CD4-positive, alpha-beta T cell treated with Interferon gamma for 1 hour (primary cell): ENCODE measurements at regions not wholly inside any gene's neighbourhood (a gene's known extent, or its start where the extent isn't known, plus 50 kb on each side); places are given as distances from the start of the nearest gene placed in this dataset.
"Not testable (repeated sequence)": the region's sequence is repeated elsewhere in the genome, so short reads cannot be mapped to it uniquely, and the experiment has no call there.

Experiments used
- DNase-seq: peaks from one replicate; pipeline ENCODE4 v3.0.0-alpha.2; 2020

GRCh38 chr1:30229557-30229956 lies 493.8 kb downstream of the MATN1 start:
- DNase-seq, result no peak

GRCh38 chr1:30226648-30227047 lies 496.7 kb downstream of the MATN1 start:
- DNase-seq, result no peak

- no peak for DNase-seq
Observed at GRCh38 chr1:30225357-30225756, 498.0 kb downstream of the MATN1 start.

DNA sequence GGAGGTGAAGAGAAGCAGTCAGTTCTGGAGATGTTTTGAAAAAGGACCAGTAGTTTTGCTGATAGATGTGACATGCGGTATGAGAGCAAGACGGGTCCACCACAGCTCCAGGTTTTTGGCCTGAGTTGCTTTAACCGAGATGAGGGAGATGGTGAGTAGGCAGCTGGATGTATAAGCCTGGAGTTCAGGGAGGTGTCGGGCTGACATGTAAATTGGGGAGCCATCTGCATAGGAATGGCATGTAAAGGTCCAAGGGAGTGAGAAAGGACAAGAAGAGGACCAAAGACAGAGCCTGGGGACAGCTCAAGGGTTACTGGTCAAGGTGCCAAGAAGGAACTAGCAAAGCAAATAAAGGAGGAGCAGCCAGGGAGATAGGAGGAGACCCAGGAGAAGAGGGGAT lies 503.7 kb downstream of the MATN1 start:
- no peak for DNase-seq

DNA sequence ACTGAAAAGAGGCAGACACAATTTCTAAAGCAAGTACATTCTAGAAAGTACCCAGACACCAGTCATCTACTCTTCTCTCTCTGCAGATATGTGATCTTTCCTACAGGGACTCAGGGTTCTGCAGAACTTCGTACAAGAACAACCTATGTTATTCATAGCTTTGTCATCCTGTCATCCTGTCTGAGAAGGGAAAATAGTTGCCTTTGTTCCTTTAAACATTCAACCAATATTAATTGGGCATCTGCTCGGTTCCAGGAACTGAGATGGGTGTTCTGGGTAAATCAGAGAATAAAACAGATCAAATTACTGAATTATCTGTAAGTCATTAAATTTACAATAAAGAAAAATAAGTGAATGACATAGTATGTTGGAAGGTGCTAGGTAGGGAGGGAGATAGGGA lies 504.9 kb downstream of the MATN1 start:
- no peak for DNase-seq

DNA sequence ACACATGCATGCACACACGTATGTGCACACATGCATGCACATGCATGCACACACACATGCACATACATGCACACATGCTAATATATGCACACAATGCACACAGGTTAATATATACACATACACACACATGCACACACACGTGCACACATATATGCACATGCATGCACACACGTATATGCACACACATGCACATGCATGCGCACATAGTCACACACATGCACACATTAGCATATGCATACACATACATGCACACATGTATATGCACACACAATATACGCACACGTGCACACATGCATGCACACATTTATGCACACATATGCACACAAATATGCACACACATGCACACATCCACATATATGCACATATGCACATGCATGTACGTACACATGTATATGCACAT lies 506.8 kb downstream of the MATN1 start:
- no peak for DNase-seq

DNA sequence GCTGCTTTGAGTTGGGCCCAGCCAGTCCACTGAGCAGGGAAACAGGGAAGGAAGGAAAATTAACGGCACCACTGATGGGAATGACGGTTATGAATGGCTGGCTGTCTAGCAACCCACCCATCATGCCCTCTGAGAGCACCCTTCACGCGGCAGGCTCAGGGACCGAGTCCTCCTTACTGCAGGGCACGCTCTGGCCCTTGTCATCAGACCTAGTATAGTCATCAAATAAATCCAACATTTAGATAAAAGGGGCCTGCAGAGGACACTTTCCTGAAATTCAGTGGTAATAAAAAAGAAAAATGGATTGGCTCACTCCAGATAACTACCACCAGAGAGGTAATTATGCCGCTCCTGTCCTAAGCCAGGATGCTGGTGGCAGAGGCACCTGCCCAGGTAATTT lies 509.4 kb downstream of the MATN1 start:
- no peak for DNase-seq

DNA sequence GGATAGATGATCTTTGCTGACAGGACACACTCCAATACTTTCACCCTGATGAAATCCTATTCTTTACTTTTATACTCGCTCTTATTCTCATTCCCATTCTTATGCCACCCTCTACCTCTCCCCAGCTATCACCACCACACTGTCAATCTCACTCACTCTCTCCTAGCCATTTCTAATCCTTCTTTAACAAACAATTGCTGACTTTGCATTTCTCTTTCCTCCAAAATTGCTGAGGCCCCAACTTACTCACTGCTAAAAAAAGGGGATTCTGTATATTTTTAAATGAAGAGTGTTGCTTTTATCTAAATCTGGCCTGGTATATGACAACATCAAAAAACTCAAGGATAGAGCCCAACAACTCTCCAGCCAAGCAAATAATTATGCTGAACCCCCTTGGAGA lies 515.4 kb downstream of the MATN1 start:
- DNase-seq, result not testable (repeated sequence)

DNA sequence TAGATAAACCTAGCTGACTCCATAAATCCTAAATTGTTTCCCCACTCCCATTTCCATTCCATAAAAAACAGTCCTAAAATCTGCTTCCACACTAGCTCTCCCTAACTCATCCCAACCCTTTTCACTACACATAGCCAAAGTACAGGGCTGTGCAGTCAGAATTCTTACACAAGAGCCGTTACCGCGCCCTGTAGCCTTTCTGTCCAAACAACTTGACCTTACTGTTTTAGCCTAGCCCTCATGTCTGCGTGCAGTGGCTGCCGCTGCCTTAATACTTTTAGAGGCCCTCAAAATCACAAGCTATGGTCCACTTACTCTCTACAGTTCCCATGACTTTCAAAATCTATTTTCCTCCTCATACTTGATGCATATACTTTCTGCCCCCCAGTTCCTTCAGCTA lies 516.8 kb downstream of the MATN1 start:
- not testable (repeated sequence) for DNase-seq

GRCh38 chr1:30204916-30205315 lies 518.5 kb downstream of the MATN1 start:
- not testable (repeated sequence) for DNase-seq

GRCh38 chr1:30201015-30201414 lies 522.4 kb downstream of the MATN1 start:
- DNase-seq, result no peak

DNA sequence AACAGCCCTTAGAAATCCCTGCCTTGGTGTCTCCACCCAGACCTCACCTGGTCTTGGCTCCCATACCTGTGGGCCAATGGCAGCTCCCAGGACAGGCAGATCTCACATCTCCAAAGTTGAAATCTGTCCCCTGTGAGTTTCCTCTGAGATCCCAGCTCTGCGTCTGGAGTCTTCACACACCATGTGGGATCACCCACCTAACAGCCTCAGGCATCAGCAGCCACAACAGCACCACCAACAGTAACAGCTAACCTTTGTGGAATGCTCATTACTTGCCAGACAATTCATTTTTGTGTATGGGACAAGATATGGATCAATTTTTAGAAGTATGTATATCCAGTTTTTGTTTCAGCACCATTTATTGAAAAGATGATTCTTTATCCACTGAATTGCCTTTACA lies 523.2 kb downstream of the MATN1 start:
- no peak for DNase-seq

DNA sequence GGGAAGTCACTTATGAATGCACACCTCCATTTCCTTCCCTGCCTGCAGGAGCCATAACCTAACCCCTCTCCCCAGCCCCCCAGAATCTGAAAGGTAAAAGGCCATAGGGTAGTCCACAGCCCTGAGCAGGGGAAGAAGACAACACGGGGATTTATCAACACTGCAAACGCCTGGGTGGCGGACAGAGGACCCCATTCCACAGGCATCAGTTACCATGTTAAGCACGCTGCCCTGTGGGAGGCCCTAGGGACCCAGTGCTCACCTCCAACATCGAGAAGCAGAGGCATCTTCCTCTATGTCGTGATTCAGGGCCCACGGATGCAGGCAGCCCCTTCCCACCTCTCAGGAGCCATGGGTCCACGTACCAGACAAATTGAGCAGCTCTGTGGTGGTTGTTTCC lies 523.8 kb downstream of the MATN1 start:
- DNase-seq, result no peak

- no peak for DNase-seq
Observed at GRCh38 chr1:30198795-30199403, 524.5 kb downstream of the MATN1 start.

DNA sequence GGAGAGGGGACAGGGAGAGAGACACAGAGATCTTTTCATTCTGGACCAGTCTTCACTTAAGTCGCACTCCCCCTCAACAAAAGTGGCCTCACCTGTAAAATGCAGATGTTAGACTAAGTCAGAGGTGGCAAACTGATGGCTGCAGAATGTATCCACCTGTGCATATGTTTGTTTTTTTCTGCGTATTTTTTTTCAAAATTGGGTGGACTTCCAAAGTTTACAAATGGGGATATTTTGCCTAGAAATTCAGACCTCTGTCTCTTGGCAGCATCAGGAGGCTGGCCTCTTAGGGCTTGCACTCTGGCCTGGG lies 525.0 kb downstream of the MATN1 start:
- DNase-seq, result no peak

DNA sequence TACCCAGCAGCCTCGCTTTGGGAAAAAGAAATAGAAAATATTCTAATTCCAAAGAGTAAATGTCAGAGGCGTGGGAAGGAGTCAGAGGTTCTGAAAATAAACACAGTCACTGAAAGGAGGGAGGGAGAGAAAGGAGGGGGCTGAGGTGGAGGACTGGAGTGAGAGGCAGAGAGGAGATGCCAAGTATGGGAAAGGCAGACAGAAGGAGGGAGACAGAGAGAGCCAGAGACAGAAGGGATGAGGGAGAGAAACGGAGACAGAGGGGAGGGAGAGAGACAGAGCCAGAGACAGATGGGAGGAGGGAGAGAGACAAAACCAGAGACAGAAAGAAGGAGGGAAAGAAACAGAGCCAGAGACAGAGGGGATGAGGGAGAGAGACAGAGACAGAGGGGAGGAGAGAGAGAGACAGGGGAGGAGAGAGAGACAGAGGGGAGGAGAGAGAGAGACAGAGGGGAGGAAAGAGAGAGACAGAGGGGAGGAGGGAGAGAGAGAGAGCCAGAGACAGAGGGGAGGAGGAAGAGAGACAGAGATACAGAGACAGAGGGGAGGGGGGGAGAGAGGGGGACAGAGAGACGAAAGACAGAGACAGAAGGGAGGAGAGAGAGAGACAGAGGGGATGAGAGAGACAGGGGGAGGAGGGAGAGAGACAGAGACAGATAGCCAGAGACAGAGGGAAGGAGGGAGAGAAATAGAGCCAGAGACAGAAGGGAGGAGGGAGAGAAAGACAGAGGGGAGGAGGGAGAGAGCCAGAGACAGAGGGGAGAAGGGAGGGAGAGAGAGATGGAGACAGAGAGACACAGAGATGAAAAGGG lies 525.5 kb downstream of the MATN1 start:
- no peak for DNase-seq

DNA sequence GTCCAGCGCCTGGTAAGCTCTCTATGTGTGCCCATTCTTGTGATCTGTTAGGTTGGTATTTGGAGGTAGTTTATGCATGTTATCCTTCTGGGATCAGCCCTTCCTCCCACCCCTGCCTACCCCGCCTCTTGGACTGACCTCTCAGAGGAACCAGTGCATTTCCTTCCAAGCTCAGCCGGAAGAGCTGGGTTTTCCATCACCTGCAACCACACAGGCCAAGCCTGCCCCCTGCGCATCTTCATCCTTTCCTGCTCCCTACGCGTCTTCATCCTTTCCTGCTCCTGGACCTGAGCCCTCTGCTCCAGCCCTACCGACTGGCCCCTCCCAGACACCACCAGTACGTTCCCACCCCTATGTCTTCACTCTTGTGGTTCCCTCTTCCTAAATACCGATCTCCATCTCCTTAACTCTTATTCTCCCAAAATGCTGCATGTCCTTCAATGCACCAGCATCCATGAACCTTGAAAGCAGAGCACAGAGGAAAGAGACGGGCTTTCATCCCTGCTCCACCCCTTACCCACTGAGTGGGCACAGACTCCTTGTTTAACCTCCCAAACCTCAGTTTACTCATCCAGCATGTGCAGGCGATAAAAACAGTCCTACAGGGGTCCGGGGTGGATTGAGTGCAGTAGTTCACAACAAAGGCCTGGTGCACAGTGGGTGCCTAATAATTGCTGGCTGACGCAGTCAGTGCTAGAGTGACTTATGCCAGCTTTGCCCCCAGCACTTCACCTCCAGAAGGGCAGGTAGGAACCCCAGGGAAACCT lies 526.3 kb downstream of the MATN1 start:
- no peak for DNase-seq

DNA sequence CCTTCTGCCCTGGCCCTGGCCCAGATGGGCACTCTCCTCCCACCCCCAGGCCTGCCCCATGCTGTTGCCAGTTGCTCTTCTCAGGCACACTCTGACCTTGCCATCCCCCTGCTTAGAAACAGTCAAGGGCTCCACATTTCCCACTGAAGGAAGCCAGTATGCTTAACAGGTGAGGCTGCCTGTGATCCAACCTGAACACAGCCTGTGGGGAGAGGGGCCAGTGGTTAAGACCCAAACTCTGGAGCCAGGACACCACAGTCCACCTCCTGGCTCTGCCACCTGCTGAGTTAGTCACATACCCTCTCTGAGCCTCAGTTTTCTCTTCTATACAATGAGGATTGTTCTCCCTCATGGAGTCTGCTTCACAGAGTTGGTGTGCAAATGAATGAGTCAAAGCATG lies 526.9 kb downstream of the MATN1 start:
- DNase-seq, result no peak

DNA sequence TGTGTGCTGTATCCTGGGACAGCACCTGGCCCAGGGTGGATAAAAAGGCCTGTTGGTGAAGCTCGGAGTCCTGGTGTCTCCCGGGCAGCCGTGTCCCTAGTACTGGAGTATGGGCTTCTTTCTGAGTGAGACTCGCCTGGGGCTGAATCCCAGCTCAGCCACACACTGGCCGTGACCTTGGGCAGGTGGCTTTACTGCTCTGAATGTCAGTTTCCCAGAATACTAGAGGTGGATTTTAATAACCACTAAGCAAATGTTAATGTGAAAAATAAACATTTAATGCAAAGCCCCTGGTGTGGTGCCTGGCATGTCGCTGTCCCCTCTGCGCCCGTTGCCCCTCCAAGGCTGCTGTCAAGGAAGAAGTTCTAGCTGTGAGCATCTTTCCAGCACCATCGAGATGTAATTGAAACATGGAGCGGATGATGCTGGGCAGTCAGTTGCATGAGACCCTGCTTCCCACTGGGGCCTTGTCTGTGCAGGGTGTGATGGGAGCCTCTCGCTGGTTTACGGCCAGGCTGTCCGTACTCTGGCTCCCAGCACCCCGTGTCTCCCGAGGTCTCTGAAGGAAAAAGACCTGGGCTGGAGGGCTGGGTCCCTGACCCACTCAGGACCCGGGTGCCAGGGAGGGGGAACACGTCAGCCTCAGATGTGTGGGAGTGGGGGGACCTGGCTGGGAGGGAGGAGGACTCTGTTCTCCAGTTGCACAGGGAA lies 527.8 kb downstream of the MATN1 start:
- DNase-seq, result no peak

DNA sequence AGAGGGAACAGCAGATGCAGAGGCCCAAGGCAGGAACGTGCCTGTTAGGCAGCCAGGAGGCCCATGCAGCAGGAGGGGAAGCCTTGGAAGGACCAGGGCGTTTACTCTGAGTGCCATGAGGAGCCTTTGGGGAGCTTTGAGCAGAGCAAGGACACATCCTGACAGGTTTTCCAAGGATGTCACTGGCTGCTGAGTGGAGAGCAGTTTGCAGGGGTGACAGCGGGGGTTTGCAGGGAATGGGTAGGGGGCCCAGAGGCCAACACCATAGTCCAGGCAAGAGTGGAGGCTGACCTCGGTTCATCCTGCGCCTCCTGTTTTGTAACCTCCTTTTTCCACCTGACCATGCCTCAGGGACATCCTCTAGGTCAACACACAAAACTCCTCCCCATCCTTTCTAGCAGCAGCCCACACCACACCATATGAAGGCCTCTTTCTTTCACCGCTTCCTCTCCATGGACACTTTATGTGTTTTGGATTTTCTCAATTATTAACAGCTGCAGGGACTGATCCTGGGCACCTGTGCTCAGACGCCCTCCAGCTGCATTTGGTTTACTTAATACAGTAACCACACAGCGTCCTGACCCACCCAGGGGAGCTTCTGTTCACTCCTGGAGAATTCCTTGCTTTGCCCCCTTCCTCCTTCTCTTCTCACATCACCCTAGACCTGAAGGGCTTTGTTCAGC lies 528.5 kb downstream of the MATN1 start:
- no peak for DNase-seq

- no peak for DNase-seq
Observed at GRCh38 chr1:30194046-30194619, 529.3 kb downstream of the MATN1 start.

GRCh38 chr1:30192969-30193630 lies 530.3 kb downstream of the MATN1 start:
- no peak for DNase-seq
